Hepatic stellate cell (primary cell): ENCODE measurements at regions not wholly inside any gene's neighbourhood (a gene's known extent, or its start where the extent isn't known, plus 50 kb on each side); places are given as distances from the start of the nearest gene placed in this dataset.
"Not testable (repeated sequence)": the region's sequence is repeated elsewhere in the genome, so short reads cannot be mapped to it uniquely, and the experiment has no call there.

ENCODE experiments used
- DNase-seq: peaks from one replicate; pipeline ENCODE4 v3.0.0; 2011; ENCODE audit warnings: low spot score

GRCh38 chr9:95731876-95732275 is 143.6 kb upstream of the ERCC6L2 start:
- no peak for DNase-seq

DNA sequence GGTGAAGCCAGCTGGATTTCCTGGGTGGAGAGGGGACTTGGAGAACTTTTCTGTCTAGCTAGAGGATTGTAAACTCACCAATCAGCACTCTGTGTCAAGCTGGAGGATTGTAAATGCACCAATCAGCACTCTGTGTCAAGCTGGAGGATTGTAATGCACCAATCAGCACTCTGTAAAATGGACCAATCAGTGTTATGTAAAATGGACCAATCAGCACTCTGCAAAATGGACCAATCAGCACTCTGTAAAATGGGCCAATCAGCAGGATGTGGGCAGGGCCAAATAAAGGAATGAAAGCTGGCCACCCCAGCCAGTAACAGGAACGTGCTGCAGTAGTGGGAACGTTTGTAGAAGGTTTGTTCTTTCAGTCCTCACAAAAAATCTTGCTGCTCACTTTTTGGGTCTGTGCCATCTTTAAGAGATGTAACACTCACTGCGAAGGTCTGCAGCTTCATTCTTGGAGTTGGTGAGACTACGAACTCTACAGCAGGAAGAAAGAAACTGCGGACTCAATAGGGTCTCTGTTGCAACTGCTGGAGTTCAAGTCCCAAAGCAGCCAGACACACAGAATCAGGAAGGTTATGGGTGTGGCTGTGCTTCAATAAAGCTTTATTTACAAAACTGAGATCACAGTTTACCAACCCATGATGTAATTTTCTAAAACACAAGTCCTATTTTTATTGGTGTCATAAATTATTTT is 145.7 kb upstream of the ERCC6L2 start:
- no peak for DNase-seq

DNA sequence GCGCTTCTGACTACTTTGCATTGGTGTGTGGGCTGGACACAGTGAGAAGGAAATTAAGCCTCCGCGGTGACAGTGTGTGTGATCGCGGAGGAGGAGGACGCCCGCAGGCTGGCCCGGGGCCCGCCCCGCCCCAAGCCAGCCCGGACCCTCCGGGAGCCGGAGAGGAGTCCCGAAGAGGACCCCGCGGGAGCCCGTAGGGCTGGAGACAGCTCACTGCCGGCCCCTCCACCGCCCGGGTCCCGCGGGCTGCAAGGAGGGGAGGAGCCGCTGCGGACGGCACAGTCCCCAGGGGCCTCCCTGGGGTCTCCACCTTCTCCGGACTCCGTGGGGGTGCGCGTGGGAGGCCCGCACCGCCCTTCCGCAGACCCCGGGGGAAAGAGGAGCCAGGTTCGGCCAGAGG is 146.4 kb upstream of the ERCC6L2 start:
- no peak for DNase-seq

- no peak for DNase-seq
These were observed 147.5 kb upstream of the ERCC6L2 start for GRCh38 chr9:95727947-95728520.

- DNase-seq: peak; percentile 65
These were observed 148.7 kb upstream of the ERCC6L2 start for GRCh38 chr9:95726756-95727155.

DNA sequence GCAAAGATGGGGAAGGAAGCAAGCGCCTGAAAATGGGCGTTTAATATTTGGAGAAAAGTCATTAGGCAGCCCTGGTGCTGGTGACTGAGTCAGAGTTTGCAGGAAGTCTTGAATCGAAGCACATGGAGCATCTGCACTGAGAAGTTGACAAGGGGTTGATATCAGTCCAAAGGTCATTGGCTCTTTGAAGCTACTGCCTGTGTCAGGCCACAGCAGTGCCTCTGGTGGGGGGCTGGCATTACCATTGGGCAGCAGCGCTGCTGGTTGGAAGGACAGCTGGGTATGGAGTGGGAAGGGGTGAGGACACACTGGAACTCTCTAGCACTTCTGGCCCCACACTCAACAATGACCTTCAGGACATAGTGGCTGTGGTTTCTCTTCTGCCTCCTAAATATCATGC is 150.4 kb upstream of the ERCC6L2 start:
- DNase-seq: no peak

DNA sequence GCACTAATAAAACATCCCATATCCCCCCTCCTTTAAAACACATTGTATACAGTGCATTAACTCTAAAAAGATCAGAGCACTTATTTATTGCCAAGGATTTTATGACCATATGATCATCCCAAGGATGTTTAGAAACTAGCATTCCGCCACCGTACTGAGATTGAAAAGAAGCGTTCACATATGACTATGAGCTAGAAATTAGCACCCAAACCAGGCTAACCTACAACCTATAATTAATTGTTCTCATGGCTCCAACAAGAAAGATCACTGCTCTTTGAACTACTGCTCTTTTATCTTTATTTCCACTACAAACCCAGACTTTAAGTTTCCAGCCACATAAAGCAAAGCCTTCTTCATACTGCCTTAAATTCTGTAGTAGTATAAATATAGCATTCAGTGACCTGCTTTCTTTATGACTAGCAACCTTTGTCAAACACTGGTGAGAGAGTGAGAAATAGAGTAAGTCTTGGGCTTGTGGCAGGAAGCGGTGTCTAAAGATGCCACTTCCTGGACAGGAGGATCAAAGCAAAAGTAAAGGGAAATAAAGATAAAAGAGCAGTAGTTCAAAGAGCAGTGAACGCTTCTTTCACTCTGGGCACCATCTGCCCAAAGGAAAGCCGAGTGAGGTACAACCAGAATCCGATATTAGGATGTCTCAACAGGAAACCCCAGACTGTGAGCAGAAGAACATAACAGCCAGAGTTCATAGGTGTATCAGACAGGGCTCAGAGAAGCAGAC is 151.1 kb upstream of the ERCC6L2 start:
- DNase-seq: no peak

DNA sequence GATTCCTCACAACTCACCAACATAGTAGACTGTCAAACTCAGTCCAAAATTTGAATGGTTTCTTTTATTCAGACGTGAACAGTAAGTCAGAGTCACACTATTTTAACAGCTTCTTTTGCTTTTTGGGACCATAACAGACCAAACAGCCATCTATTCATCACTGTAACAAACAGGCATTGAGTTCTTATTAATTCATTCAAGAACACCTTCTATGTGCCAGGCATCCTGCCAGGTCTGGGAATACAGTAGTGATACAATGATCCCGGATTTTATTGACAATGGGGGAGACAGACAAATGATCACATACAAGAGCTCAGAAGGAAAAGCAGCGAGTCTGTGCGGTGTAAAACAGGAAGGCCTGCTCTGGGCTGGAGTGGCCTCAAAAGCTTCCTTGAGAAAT is 153.3 kb upstream of the ERCC6L2 start:
- DNase-seq: no peak

DNA sequence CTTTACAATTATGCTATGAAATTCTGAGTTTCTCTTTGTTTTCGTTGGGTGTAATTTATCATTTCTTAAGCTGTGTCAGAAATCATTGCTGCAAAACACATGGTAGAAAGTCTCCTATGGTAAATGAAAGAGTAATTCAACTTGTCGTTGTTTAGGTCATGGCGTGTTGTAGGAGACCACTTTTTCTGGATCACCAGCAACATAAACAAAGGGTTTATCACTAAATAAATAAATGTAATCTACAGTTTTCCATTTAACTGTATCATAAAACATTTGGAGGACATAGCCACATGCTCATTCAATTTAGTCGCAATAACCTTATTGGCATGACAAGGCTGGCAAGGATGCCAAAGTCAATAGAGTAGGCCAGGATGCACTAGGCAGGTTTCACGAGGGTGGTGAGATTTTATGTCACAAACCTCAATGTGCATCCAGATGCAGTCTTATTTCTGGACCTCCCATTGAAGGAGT is 154.4 kb upstream of the ERCC6L2 start:
- no peak for DNase-seq

GRCh38 chr9:95720496-95720895 is 155.0 kb upstream of the ERCC6L2 start:
- DNase-seq: no peak

GRCh38 chr9:95719354-95719753 is 156.1 kb upstream of the ERCC6L2 start:
- DNase-seq: no peak

- no peak for DNase-seq
These were observed 157.2 kb upstream of the ERCC6L2 start for GRCh38 chr9:95718263-95718662.

GRCh38 chr9:95715868-95716435 is 159.5 kb upstream of the ERCC6L2 start:
- DNase-seq: no peak

DNA sequence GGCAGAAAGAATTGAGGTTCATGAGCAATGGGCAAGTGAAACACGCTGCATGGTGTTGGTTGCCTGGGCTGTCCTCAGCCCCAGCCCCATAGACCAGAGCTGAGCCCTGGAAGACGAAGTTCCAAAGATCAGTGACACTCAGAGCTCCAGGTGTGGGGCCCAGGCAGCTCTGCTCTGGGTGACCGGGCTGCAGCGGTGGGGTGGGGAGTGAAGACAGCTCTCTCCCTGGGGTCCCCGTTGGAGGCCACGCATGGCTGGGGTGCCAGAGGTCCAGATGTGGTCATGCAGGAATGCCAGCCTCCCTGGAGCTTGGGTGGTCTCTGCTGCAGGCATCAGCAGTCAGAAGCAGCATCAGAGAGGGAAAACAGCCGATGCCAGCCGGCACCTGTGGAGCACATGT is 165.0 kb upstream of the ERCC6L2 start:
- DNase-seq: no peak

DNA sequence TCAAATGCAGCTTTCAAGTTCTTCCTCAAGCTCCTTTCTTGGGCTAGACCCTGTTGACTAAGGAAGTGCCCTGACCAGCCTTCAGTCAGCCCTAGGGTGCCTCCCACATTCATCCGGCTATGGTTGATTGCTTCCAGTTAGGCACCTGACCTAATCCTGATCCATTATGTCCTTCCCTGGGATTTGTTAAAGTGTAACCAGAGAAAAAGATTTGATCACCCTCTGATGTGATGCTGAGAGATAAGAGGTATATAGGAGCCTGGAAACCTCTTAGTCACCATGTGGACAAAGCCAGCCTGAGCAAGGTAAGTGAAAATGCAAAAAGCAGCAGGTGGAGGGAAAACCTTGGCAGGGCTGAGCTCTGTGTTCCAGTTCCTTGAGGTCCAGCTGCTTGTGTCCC is 178.8 kb upstream of the ERCC6L2 start:
- DNase-seq: no peak

- DNase-seq: no peak
These were observed 174.7 kb upstream of the PTCH1 start for GRCh38 chr9:95691435-95691834.

DNA sequence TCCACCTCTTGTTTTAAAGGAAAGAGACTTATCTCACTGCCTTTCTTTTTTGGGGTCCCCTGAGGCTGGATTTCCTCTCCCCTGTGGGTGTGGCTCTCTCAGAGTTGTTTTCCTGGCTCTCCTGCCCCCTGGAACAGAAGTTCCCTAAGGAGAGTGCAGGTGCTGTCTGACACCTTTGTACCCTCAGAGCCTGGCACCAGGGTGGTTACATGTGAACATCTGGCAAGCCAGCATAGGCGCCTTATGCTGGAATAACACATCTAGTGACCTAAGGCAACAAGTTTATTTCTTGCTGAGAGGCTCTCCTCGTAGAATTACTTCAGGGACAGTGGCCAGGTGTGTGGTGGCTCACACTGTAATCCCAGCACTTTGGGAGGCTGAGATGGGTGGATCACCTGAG is 172.9 kb upstream of the PTCH1 start:
- DNase-seq: no peak

DNA sequence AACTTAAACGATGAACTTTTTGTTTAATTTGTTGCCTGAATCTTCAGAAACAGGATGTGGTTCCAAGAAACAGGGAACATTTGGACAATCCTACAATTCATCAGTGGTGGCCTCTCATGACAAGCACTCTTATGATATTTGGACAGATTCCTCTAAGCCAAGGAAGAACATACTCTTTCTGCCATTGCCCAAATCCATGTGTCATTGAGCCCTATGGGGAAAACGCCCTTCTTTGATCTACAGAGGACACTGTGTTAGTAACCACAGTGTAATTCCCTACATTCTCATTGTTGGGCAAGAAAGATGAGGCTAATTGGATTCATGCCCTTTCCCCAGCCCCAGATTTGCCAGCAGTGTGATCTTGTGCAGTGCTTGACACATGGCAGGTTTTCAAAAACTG is 167.7 kb upstream of the PTCH1 start:
- no peak for DNase-seq

DNA sequence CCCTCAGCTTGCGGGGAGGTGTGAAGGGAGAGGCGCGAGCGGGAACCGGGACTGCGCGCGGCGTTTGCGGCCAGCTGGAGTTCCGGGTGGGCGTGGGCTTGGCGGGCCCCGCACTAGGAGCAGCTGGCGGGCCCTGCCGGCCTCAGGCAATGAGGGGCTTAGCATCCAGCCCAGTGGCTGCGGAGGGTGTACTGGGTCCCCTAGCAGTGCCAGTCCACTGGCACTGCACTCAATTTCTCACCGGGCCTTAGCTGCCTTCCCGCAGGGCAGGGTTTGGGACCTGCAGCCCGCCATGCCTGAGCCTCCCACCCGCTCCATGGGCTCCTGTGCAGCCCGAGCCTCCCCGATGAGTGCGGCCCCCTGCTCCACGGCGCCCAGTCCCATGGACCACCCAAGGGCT is 163.5 kb upstream of the PTCH1 start:
- not testable (repeated sequence) for DNase-seq

GRCh38 chr9:95679874-95680273 is 163.1 kb upstream of the PTCH1 start:
- no peak for DNase-seq

- no peak for DNase-seq
These were observed 162.0 kb upstream of the PTCH1 start for GRCh38 chr9:95678759-95679158.

DNA sequence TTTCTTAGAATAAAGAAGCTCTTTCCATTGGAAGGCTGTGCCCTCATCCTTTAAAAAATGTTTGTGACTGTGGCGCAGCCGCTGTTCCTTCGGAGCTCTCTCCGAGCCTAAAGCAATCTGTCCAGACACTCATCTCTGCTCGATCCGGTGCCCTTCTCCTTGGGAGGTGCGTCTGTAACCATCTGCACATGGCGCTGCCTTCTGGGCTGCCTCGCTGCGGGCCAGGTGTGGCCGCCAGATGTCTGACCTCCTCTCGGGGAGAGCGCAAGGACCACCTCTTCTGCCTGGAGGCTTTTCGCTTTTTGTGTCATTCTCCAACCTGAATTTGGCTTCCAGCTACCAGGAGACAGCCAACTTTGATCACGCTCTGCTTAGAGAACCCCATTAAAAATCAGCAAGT is 153.4 kb upstream of the PTCH1 start:
- no peak for DNase-seq

- DNase-seq: no peak
These were observed 152.5 kb upstream of the PTCH1 start for GRCh38 chr9:95669253-95669652.
